HepG2 (cell line): ENCODE measurements at regions not wholly inside any gene's neighbourhood (a gene's known extent, or its start where the extent isn't known, plus 50 kb on each side); places are given as distances from the start of the nearest gene placed in this dataset.

ENCODE experiments used
- ATAC-seq: fragments of 200-7000 bp; cut with Tn5 transposase; 3 replicates; pipeline ENCODE4 v1.9.1; 2020; ENCODE audit warnings: mild to moderate bottlenecking, moderate library complexity
- BruUV-seq: library from RNA; stranded (reverse); fragments of 400-500 nt; replicated peaks from 2 replicates; lab custom pipeline; 2021; lab: Mats Ljungman, UMichigan
- CTCF ChIA-PET: fragments of 300-600 bp; formaldehyde crosslinking; extraction: SDS; loops from one replicate; lab custom pipeline; 2021; ENCODE audit warnings: low total read pairs, inconsistent platforms, low intra/inter-chr PET ratio; lab: Yijun Ruan, JAX
- POLR2A ChIA-PET: fragments of 350-600 bp; sonication (Branson Sonifier 250); formaldehyde crosslinking; loops from one replicate; lab custom pipeline; 2020; ENCODE audit warnings: antibody characterized with exemption, inconsistent platforms; lab: Yijun Ruan, JAX
- DNase-seq: peaks from one replicate; pipeline ENCODE4 v3.0.0-alpha.2; 2015; ENCODE audit warnings: low spot score
- FAIRE-seq: peaks from 3 replicates; lab custom pipeline; 2011; peaks lifted over from hg19 to GRCh38; lab: Jason Lieb, UNC
- H2AFZ ChIP-seq: one replicate; pipeline ENCODE4 v1.6.1; 2011; ENCODE audit warnings: low read length, inconsistent platforms
- H3K27ac ChIP-seq: fragments of 300-600 bp; 3 replicates; pipeline ENCODE4 v1.8.0; 2011; ENCODE audit warnings: mixed run types, mild to moderate bottlenecking, mixed read lengths, low read length, inconsistent platforms; ENCODE audit not compliant: insufficient read depth; ENCODE audit errors: extremely low read length
- H3K27me3 ChIP-seq, 2 experiments: fragments of 200-600 bp in 1 of 2; 2 replicates in 1 of 2; 3 replicates in 1 of 2; pipeline versions ENCODE4 v1.6.0 to v1.8.0; 2011; ENCODE audit warnings: low read length in 2 of 2, mild to moderate bottlenecking in 2 of 2, moderate library complexity in 2 of 2, inconsistent platforms in 1 of 2; ENCODE audit not compliant: insufficient read depth in 2 of 2, control insufficient read depth in 1 of 2
- H3K36me3 ChIP-seq, 2 experiments: fragments of 200-600 bp in 1 of 2; replicated peaks in 1 of 2; 2 replicates in 1 of 2; 3 replicates in 1 of 2; pipeline versions ENCODE4 v1.5.1 to v1.8.0; 2011; ENCODE audit warnings: low read length in 2 of 2, inconsistent platforms in 1 of 2; ENCODE audit not compliant: insufficient read depth in 2 of 2, control insufficient read depth in 1 of 2
- H3K4me1 ChIP-seq: 2 replicates; pipeline ENCODE4 v1.5.1; 2012; ENCODE audit warnings: low read length, inconsistent platforms; ENCODE audit not compliant: insufficient read depth
- H3K4me2 ChIP-seq: 2 replicates; pipeline ENCODE4 v1.6.0; 2011; ENCODE audit warnings: low read depth, low read length, inconsistent platforms
- H3K4me3 ChIP-seq, 3 experiments: fragments of 200-600 bp in 1 of 3; sonication (generic), shearing (Covaris generic) in 1 of 3; replicated peaks in 1 of 3; 2 replicates each; pipeline ENCODE4 v1.5.1; 2011 to 2016; ENCODE audit warnings: low read length in 3 of 3, inconsistent platforms in 2 of 3, low read depth in 2 of 3, mild to moderate bottlenecking in 2 of 3, control low read depth in 1 of 3, mixed read lengths in 1 of 3; ENCODE audit not compliant: insufficient read depth in 1 of 3
- H3K79me2 ChIP-seq: one replicate; pipeline ENCODE4 v1.6.1; 2011; ENCODE audit warnings: low read length, inconsistent platforms; ENCODE audit not compliant: insufficient read depth
- H3K9ac ChIP-seq: 2 replicates; pipeline ENCODE4 v1.6.0; 2011; ENCODE audit warnings: mild to moderate bottlenecking, low read depth, low read length, inconsistent platforms; ENCODE audit not compliant: insufficient read depth
- H3K9me3 ChIP-seq: 2 replicates; pipeline ENCODE4 v1.5.1; 2012; ENCODE audit warnings: mild to moderate bottlenecking, low read length
- H4K20me1 ChIP-seq: 2 replicates; pipeline ENCODE4 v1.6.0; 2011; ENCODE audit warnings: inconsistent platforms, mild to moderate bottlenecking, low read length, moderate library complexity; ENCODE audit not compliant: insufficient read depth
- HMG20A ChIP-seq: IDR thresholded peaks from 2 replicates; pipeline ENCODE4 v1.6.1; 2016; ENCODE audit warnings: borderline replicate concordance
- KLF13 ChIP-seq: sonication (generic); formaldehyde crosslinking; IDR thresholded peaks from 2 replicates; pipeline ENCODE4 v1.4.0; 2020; ENCODE audit warnings: mild to moderate bottlenecking, missing genetic modification reagents
- MAFF ChIP-seq: IDR thresholded peaks from 2 replicates; pipeline ENCODE4 v1.6.1; 2011; ENCODE audit warnings: low read depth, low read length, improper control_type of control experiment
- MAFK ChIP-seq, 2 experiments: IDR thresholded peaks in 1 of 2; conservative IDR thresholded peaks in 1 of 2; 2 replicates each; pipeline ENCODE4 v1.6.1; 2011; ENCODE audit warnings: improper control_type of control experiment in 2 of 2, low read length in 2 of 2
- NFYB ChIP-seq: sonication (generic); formaldehyde crosslinking; IDR thresholded peaks from 2 replicates; pipeline ENCODE4 v1.4.0; 2020; ENCODE audit warnings: missing genetic modification reagents
- RXRB ChIP-seq: IDR thresholded peaks from 2 replicates; pipeline ENCODE4 v1.6.1; 2016; ENCODE audit warnings: borderline replicate concordance, missing genetic modification reagents, missing compliant biosample characterization
- WGBS: methylation state at CpG from one replicate; pipeline ENCODE4 v1.1.6; 2017; ENCODE audit warnings: low lambda C conversion rate; 5-methylcytosine and 5-hydroxymethylcytosine counted together
- in situ Hi-C: cut with HindIII; loops from 2 replicates; pipeline ENCODE4 v1.10.0; 2017; ENCODE audit warnings: low pct_unique_long_range_greater_than_20kb; ENCODE audit not compliant: extremely low pct_ligation_motif_present
- intact Hi-C: fragments of 100-400 bp; cut with micrococcal nuclease; formaldehyde crosslinking; loops from one replicate; pipeline ENCODE4 v1.10.0; 2022; ENCODE audit not compliant: unreplicated experiment
- TF ChIP-seq, protein P1 (sequence below): sonication (generic); formaldehyde crosslinking; IDR thresholded peaks from 2 replicates; pipeline ENCODE4 v1.5.0; 2020; ENCODE audit warnings: mild to moderate bottlenecking, missing genetic modification reagents
- TF ChIP-seq, protein P2 (sequence below): sonication (generic); formaldehyde crosslinking; conservative IDR thresholded peaks from 2 replicates; pipeline ENCODE4 v1.8.0; 2022; ENCODE audit warnings: mild to moderate bottlenecking, moderate library complexity, missing genetic modification reagents
- TF ChIP-seq, protein P3 (sequence below): sonication (generic); formaldehyde crosslinking; IDR thresholded peaks from 2 replicates; pipeline ENCODE4 v1.8.0; 2022; ENCODE audit warnings: mild to moderate bottlenecking, missing genetic modification reagents, borderline replicate concordance

DNA sequence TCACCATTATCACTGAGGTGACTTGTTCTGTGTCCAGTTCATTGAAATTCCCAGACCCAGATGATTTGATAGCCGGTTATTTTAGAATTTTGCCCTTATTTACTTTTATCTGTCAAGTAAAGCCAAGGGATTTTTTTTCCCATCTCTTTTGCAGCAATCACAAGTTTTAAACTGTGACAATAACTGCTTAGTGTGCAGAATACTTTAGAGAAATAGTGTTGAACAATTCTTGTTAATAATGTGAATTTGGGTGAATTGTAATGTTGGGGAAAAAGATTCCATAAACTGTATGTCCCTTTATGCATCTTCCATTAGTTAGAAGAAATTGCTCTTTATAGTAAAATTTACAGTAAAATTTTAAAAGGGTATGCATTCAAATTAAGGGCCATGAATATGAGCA is 79.5 kb downstream of the SLITRK6 start:
- in situ Hi-C loops, result no loop called here
- Histone ChIP-seq H3K27me3 (no peaks in the 10 kb centered on the region), H3K9me3 (no peaks in the 10 kb centered on the region), H2AFZ (no peak overlapping the region), H4K20me1 (no peaks in the 10 kb centered on the region), H3K4me2 (no peak overlapping the region), H3K4me1 (no peaks in the 10 kb centered on the region), H3K4me3 (no peak overlapping the region), H3K27ac (no peak overlapping the region), H3K36me3 (no peaks in the 10 kb centered on the region), H3K79me2 (no peaks in the 10 kb centered on the region), H3K9ac (no peak overlapping the region)
- 0% methylated on average over 1 of the region's 1 CpG for WGBS
- ATAC-seq, result no peak
- intact Hi-C loops, result no loop called here
- TF ChIP-seq MAFK (conservative IDR thresholded peaks at IDR 0.05 in 1 of 2, IDR thresholded peaks at IDR 0.05 in 1 of 2; ENCODE audit: low read length in 2 of 2) (peak in 1 of 2 experiments; percentile 64; a peak in 2 of 4 replicates), NFYB (CRISPR knock-in tag) (no peak), KLF13 (CRISPR knock-in tag) (no peak), MAFF (peak; percentile 45; the same call in 1 of the 2 replicates)
- no peak for FAIRE-seq
- no peak for DNase-seq
- CTCF ChIA-PET, result no interaction called here
- BruUV-seq, result no TSS peak
- POLR2A ChIA-PET, result no interaction called here

DNA sequence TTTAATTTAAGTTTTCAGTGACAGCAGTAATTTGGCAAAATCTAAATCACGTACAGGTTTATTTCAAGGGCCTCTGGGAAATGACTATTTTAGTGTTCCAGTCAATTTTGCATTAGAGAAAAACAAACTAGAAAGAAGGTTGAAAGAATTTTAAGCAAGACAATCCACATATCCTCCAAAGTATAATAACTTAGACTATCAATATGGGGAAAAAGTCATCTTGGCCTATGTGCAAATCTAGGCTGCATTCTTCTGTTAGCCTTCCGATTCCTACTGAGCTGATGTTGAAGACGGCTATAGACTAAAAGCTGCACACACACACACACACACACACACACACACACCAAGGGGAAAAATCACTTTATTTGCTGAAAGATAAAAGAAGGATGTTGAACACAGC is 81.3 kb downstream of the SLITRK6 start:
- CTCF ChIA-PET, result no interaction called here
- H3K36me3 ChIP-seq, result no peaks in the 10 kb centered on the region
- H3K4me3 ChIP-seq, result no peak overlapping the region
- H2AFZ ChIP-seq, result no peak overlapping the region
- no peaks in the 10 kb centered on the region for H3K79me2 ChIP-seq
- DNase-seq (no peak), ATAC-seq (no peak), FAIRE-seq (no peak)
- WGBS, result 7% methylated on average over 2 of the region's 3 CpGs
- no peak overlapping the region for H3K9ac ChIP-seq
- H3K4me2 ChIP-seq, result no peak overlapping the region
- intact Hi-C loops, result loop anchor here (1.0 kb wide), 1 partner anchor 27 kb away; no protein-coding TSS in a partner anchor
- no peaks in the 10 kb centered on the region for H3K27me3 ChIP-seq
- in situ Hi-C loops, result no loop called here
- H3K27ac ChIP-seq, result no peak overlapping the region
- no peaks in the 10 kb centered on the region for H3K9me3 ChIP-seq
- POLR2A ChIA-PET, result no interaction called here
- H4K20me1 ChIP-seq, result no peaks in the 10 kb centered on the region
- H3K4me1 ChIP-seq, result no peaks in the 10 kb centered on the region
- no TSS peak for BruUV-seq
- no peak for TF ChIP-seq RXRB (CRISPR knock-in tag)
- TF ChIP-seq, protein P1, sequence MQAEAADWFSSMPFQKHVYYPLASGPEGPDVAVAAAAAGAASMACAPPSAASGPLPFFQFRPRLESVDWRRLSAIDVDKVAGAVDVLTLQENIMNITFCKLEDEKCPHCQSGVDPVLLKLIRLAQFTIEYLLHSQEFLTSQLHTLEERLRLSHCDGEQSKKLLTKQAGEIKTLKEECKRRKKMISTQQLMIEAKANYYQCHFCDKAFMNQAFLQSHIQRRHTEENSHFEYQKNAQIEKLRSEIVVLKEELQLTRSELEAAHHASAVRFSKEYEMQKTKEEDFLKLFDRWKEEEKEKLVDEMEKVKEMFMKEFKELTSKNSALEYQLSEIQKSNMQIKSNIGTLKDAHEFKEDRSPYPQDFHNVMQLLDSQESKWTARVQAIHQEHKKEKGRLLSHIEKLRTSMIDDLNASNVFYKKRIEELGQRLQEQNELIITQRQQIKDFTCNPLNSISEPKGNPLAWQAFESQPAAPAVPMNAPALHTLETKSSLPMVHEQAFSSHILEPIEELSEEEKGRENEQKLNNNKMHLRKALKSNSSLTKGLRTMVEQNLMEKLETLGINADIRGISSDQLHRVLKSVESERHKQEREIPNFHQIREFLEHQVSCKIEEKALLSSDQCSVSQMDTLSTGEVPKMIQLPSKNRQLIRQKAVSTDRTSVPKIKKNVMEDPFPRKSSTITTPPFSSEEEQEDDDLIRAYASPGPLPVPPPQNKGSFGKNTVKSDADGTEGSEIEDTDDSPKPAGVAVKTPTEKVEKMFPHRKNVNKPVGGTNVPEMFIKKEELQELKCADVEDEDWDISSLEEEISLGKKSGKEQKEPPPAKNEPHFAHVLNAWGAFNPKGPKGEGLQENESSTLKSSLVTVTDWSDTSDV, result no peak
- TF ChIP-seq, protein P2, sequence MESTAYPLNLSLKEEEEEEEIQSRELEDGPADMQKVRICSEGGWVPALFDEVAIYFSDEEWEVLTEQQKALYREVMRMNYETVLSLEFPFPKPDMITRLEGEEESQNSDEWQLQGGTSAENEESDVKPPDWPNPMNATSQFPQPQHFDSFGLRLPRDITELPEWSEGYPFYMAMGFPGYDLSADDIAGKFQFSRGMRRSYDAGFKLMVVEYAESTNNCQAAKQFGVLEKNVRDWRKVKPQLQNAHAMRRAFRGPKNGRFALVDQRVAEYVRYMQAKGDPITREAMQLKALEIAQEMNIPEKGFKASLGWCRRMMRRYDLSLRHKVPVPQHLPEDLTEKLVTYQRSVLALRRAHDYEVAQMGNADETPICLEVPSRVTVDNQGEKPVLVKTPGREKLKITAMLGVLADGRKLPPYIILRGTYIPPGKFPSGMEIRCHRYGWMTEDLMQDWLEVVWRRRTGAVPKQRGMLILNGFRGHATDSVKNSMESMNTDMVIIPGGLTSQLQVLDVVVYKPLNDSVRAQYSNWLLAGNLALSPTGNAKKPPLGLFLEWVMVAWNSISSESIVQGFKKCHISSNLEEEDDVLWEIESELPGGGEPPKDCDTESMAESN (CRISPR knock-in tag), result no peak
- TF ChIP-seq HMG20A, result no peak
- TF ChIP-seq, protein P3, sequence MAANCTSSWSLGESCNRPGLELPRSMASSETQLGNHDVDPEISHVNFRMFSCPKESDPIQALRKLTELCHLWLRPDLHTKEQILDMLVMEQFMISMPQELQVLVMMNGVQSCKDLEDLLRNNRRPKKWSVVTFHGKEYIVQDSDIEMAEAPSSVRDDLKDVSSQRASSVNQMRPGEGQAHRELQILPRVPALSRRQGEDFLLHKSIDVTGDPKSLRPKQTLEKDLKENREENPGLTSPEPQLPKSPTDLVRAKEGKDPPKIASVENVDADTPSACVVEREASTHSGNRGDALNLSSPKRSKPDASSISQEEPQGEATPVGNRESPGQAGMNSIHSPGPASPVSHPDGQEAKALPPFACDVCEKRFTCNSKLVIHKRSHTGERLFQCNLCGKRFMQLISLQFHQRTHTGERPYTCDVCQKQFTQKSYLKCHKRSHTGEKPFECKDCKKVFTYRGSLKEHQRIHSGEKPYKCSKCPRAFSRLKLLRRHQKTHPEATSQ, result no peak
